ENCODE measurements at regions not wholly inside any gene's neighbourhood (a gene's known extent, or its start where the extent isn't known, plus 50 kb on each side); places are given as distances from the start of the nearest gene placed in this dataset.
"Not testable (repeated sequence)": the region's sequence is repeated elsewhere in the genome, so short reads cannot be mapped to it uniquely, and the experiment has no call there.

- DNase-seq (ENCODE audit: low spot score), result no peak
- intact Hi-C loops (cut with DNase I), result loop anchor here in 1 of 2 donors (10.0 kb wide), 2 partner anchors 62 to 92 kb away; partner anchors contain the start of gene HOXA1
Observed at GRCh38 chr7:27032839-27033238, 63.0 kb downstream of the HOXA1 start.

GRCh38 chr7:27031289-27032172, 64.3 kb downstream of the HOXA1 start:
- intact Hi-C loops (cut with DNase I), result loop anchor here in 1 of 2 donors (10.0 kb wide), 2 partner anchors 63 to 93 kb away; partner anchors contain the start of gene HOXA1
- no peak for DNase-seq (ENCODE audit: low spot score)

- no peak for DNase-seq (ENCODE audit: low spot score)
- intact Hi-C loops (cut with DNase I), result loop anchor here in 1 of 2 donors (10.0 kb wide), 2 partner anchors 64 to 94 kb away; partner anchors contain the start of gene HOXA1
Observed at GRCh38 chr7:27030393-27031050, 65.3 kb downstream of the HOXA1 start.

GRCh38 chr7:27025270-27025669, 70.5 kb downstream of the HOXA1 start:
- DNase-seq (ENCODE audit: low spot score), result no peak
- intact Hi-C loops (cut with DNase I), result no loop called here

GRCh38 chr7:27010068-27010467, 85.7 kb downstream of the HOXA1 start:
- DNase-seq (ENCODE audit: low spot score), result no peak
- intact Hi-C loops (cut with DNase I), result no loop called here

- intact Hi-C loops (cut with DNase I), result no loop called here
- DNase-seq (ENCODE audit: low spot score), result no peak
Observed at GRCh38 chr7:27000496-27000895, 95.3 kb downstream of the HOXA1 start.

GRCh38 chr7:26998284-26998683, 97.5 kb downstream of the HOXA1 start:
- intact Hi-C loops (cut with DNase I); DNase-seq (ENCODE audit: low spot score): not testable (repeated sequence)

GRCh38 chr7:26995666-26996065, 100.1 kb downstream of the HOXA1 start:
- intact Hi-C loops (cut with DNase I), result no loop called here

GRCh38 chr7:26993816-26994810, 101.7 kb downstream of the HOXA1 start:
- DNase-seq (ENCODE audit: low spot score), result no peak
- intact Hi-C loops (cut with DNase I), result loop anchor here in 1 of 2 donors (5.0 kb wide), 1 partner anchor 327 kb away; no protein-coding TSS in a partner anchor

More at GRCh38 chr7:26995666-26996065, 100.1 kb downstream of the HOXA1 start:
- DNase-seq (ENCODE audit: low spot score), result no peak

- intact Hi-C loops (cut with DNase I), result loop anchor here in 1 of 2 donors (5.0 kb wide), 1 partner anchor 325 kb away; no protein-coding TSS in a partner anchor
- DNase-seq (ENCODE audit: low spot score), result no peak
Observed at GRCh38 chr7:26992670-26993069, 103.1 kb downstream of the HOXA1 start.

GRCh38 chr7:26991796-26992195, 104.0 kb downstream of the HOXA1 start:
- intact Hi-C loops (cut with DNase I), result loop anchor here in 1 of 2 donors (5.0 kb wide), 1 partner anchor 324 kb away; no protein-coding TSS in a partner anchor
- no peak for DNase-seq (ENCODE audit: low spot score)

GRCh38 chr7:26989897-26990670, 105.7 kb downstream of the HOXA1 start:
- intact Hi-C loops (cut with DNase I), result loop anchor here in 1 of 2 donors (5.0 kb wide), 1 partner anchor 323 kb away; no protein-coding TSS in a partner anchor
- DNase-seq (ENCODE audit: low spot score), result no peak

- intact Hi-C loops (cut with DNase I), result no loop called here
Observed at GRCh38 chr7:26988836-26989374, 106.9 kb downstream of the HOXA1 start.

GRCh38 chr7:26987338-26987737, 108.5 kb downstream of the HOXA1 start:
- intact Hi-C loops (cut with DNase I), result no loop called here
- no peak for DNase-seq (ENCODE audit: low spot score)

More at GRCh38 chr7:26988836-26989374, 106.9 kb downstream of the HOXA1 start:
- no peak for DNase-seq (ENCODE audit: low spot score)

- intact Hi-C loops (cut with DNase I), result no loop called here
- DNase-seq (ENCODE audit: low spot score), result no peak
Observed at GRCh38 chr7:26978146-26978545, 113.8 kb upstream of the SKAP2 start.

- intact Hi-C loops (cut with DNase I), result no loop called here
- DNase-seq (ENCODE audit: low spot score), result no peak
Observed at GRCh38 chr7:26976840-26977239, 112.5 kb upstream of the SKAP2 start.

- intact Hi-C loops (cut with DNase I); DNase-seq (ENCODE audit: low spot score): not testable (repeated sequence)
Observed at GRCh38 chr7:26971924-26972323, 107.5 kb upstream of the SKAP2 start.

- intact Hi-C loops (cut with DNase I), result no loop called here
Observed at GRCh38 chr7:26965724-26966123, 101.3 kb upstream of the SKAP2 start.

More at GRCh38 chr7:26965724-26966123, 101.3 kb upstream of the SKAP2 start:
- DNase-seq (ENCODE audit: low spot score), result no peak
